ENCODE measurements at regions not wholly inside any gene's neighbourhood (a gene's known extent, or its start where the extent isn't known, plus 50 kb on each side); places are given as distances from the start of the nearest gene placed in this dataset.

DNA sequence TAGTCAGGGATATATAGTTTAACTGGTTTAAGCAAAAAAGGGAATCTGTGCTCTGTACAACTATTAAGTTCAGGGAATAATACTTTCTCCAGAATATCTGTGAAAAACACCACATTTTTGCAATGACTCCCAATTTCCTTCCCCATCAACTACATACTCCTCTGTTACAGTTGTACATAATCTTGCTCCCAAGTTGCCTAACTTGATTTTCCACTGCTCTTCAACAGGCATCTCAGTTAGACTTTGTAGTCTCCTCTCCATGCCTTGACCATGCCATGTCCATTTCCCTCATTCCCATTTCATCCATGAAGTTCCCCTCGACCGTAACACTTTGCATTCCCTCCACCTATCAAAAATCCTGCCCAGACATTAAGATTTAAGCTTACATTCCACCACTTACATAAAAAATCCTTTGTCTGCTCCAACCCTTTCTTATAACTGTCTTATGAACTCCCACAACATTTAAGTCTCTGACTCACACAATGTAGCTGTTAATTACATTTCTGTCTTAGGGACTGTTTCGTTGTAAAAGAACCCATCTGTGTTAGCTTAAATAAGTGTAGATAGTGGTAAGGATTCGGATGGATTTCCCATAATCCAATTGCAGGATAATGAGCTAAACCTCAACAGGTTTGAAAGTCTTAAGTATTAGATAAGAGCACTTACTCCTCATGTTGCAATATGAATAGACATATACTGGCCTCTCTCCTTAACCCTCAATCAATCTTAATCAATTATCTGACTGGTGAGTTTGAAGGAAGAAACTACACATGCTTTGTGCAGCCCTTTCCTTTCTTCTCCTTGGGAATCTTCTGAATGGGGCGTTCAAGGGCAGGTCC lies 156.5 kb downstream of the PAWR start:
- POLR2A ChIA-PET: no interaction called here
- Histone ChIP-seq H3K27me3 (ENCODE audit: control insufficient read depth, insufficient read depth, low read length) (no peaks in the 10 kb centered on the region), H3K4me3 (ENCODE audit: low read depth, low read length) (no peak overlapping the region), H3K36me3 (ENCODE audit: control insufficient read depth, insufficient read depth, low read length) (no peaks in the 10 kb centered on the region)
- no peak for TF ChIP-seq CTCF (IDR thresholded peaks at IDR 0.05; ENCODE audit: insufficient read depth, low read depth, low read length)
- CTCF ChIA-PET: no interaction called here
- DNase-seq (ENCODE audit: low read depth): no peak

- POLR2A ChIA-PET: no interaction called here
- Histone ChIP-seq H3K4me3 (ENCODE audit: low read depth, low read length) (no peak overlapping the region), H3K36me3 (ENCODE audit: control insufficient read depth, insufficient read depth, low read length) (no peaks in the 10 kb centered on the region), H3K27me3 (ENCODE audit: control insufficient read depth, insufficient read depth, low read length) (no peaks in the 10 kb centered on the region)
- DNase-seq (ENCODE audit: low read depth): no peak
- TF ChIP-seq CTCF (IDR thresholded peaks at IDR 0.05; ENCODE audit: insufficient read depth, low read depth, low read length): no peak
- CTCF ChIA-PET: interaction anchor here (1.0 to 1.4 kb wide), 2 partner anchors 81 to 113 kb away, joined by 3 to 5 read pairs; no protein-coding TSS in a partner anchor
Observed at GRCh38 chr12:79532907-79533288, 157.9 kb downstream of the PAWR start.

GRCh38 chr12:79531518-79531917 lies 159.2 kb downstream of the PAWR start:
- H3K27me3 ChIP-seq (ENCODE audit: control insufficient read depth, insufficient read depth, low read length): no peaks in the 10 kb centered on the region
- no peak overlapping the region for H3K4me3 ChIP-seq (ENCODE audit: low read depth, low read length)
- POLR2A ChIA-PET: no interaction called here
- no peak for TF ChIP-seq CTCF (IDR thresholded peaks at IDR 0.05; ENCODE audit: insufficient read depth, low read depth, low read length)
- DNase-seq (ENCODE audit: low read depth): no peak
- CTCF ChIA-PET: interaction anchor here (0.8 to 1.6 kb wide), 5 partner anchors 12 to 113 kb away, joined by 3 to 5 read pairs (median 4); no protein-coding TSS in a partner anchor
- no peaks in the 10 kb centered on the region for H3K36me3 ChIP-seq (ENCODE audit: control insufficient read depth, insufficient read depth, low read length)

GRCh38 chr12:79527473-79527872 lies 163.3 kb downstream of the PAWR start:
- Histone ChIP-seq H3K36me3 (ENCODE audit: control insufficient read depth, insufficient read depth, low read length) (no peaks in the 10 kb centered on the region), H3K27me3 (ENCODE audit: control insufficient read depth, insufficient read depth, low read length) (no peaks in the 10 kb centered on the region), H3K4me3 (ENCODE audit: low read depth, low read length) (no peak overlapping the region)
- TF ChIP-seq CTCF (IDR thresholded peaks at IDR 0.05; ENCODE audit: insufficient read depth, low read depth, low read length): no peak
- ChIA-PET CTCF (interaction anchor here (1.3 to 1.4 kb wide), 2 partner anchors 15 to 41 kb away, joined by 3 read pairs; no protein-coding TSS in a partner anchor), POLR2A (no interaction called here)
- no peak for DNase-seq (ENCODE audit: low read depth)

- no peak for TF ChIP-seq CTCF (IDR thresholded peaks at IDR 0.05; ENCODE audit: insufficient read depth, low read depth, low read length)
- POLR2A ChIA-PET: no interaction called here
Observed at GRCh38 chr12:79525357-79525756, 165.4 kb downstream of the PAWR start.

More at GRCh38 chr12:79525357-79525756, 165.4 kb downstream of the PAWR start:
- Histone ChIP-seq H3K27me3 (ENCODE audit: control insufficient read depth, insufficient read depth, low read length) (no peaks in the 10 kb centered on the region), H3K36me3 (ENCODE audit: control insufficient read depth, insufficient read depth, low read length) (no peaks in the 10 kb centered on the region), H3K4me3 (ENCODE audit: low read depth, low read length) (no peak overlapping the region)
- no peak for DNase-seq (ENCODE audit: low read depth)
- CTCF ChIA-PET: no interaction called here
